HCT116 (cell line): ENCODE measurements at regions not wholly inside any gene's neighbourhood (a gene's known extent, or its start where the extent isn't known, plus 50 kb on each side); places are given as distances from the start of the nearest gene placed in this dataset.

Experiments
- ATAC-seq: fragments of 200-7000 bp; cut with Tn5 transposase; 2 replicates; pipeline ENCODE4 v1.9.1; 2020; ENCODE audit warnings: mild to moderate bottlenecking, moderate library complexity
- BruUV-seq: library from RNA; stranded (reverse); fragments of 400-500 nt; replicated peaks from 2 replicates; lab custom pipeline; 2021; lab: Mats Ljungman, UMichigan
- CTCF ChIA-PET: fragments of 300-600 bp; sonication (Branson Sonifier 250); formaldehyde crosslinking; loops from one replicate; lab custom pipeline; 2021; ENCODE audit warnings: antibody characterized with exemption; lab: Charles Lee
- POLR2A ChIA-PET: fragments of 300-600, 350-600 bp; sonication (Branson Sonifier 250); formaldehyde crosslinking; loops from one replicate; lab custom pipeline; 2021; ENCODE audit warnings: antibody characterized with exemption; lab: Charles Lee
- RAD21 ChIA-PET, 2 experiments: fragments of 300-600 bp; sonication (Branson Sonifier 250); formaldehyde crosslinking; loops; one replicate each; lab custom pipeline; 2023; ENCODE audit warnings: low total read pairs in 2 of 2; ENCODE audit not compliant: uncharacterized antibody in 2 of 2, unreplicated experiment in 2 of 2, low non-redundant PET in 1 of 2; lab: Charles Lee
- DNase-seq: peaks from one replicate; pipeline ENCODE4 v3.0.0-alpha.2; 2010; ENCODE audit warnings: low read depth, low spot score
- H2AFZ ChIP-seq: fragments of 200-600 bp; shearing (Covaris generic), sonication (generic); 2 replicates; pipeline ENCODE4 v1.6.1; 2017; ENCODE audit warnings: low read depth, mixed run types, mixed read lengths, antibody characterized with exemption, low read length; ENCODE audit not compliant: poor library complexity, severe bottlenecking
- H3K27ac ChIP-seq: 2 replicates; pipeline ENCODE4 v1.5.1; 2012; ENCODE audit warnings: low read depth, low read length
- H3K27me3 ChIP-seq: fragments of 200-600 bp; sonication (generic); 2 replicates; pipeline ENCODE4 v1.6.1; 2016; ENCODE audit warnings: mixed run types, low read length, mixed read lengths; ENCODE audit not compliant: insufficient read depth
- H3K36me3 ChIP-seq, 2 experiments: fragments of 200-500 bp in 1 of 2; fragments of 200-600 bp in 1 of 2; sonication (Bioruptor generic) in 1 of 2; sonication (generic) in 1 of 2; 2 replicates each; pipeline versions ENCODE4 v1.5.1 to v1.6.1; 2014 to 2016; ENCODE audit warnings: low read length in 2 of 2, inconsistent platforms in 1 of 2, mixed read lengths in 1 of 2, mixed run types in 1 of 2; ENCODE audit not compliant: insufficient read depth in 2 of 2, control insufficient read depth in 1 of 2
- H3K4me1 ChIP-seq, 2 experiments: fragments of 200-600 bp in 1 of 2; sonication (generic) in 1 of 2; 2 replicates each; pipeline versions ENCODE4 v1.5.1 to v1.6.1; 2012 to 2017; ENCODE audit warnings: low read length in 2 of 2, inconsistent platforms in 1 of 2, mild to moderate bottlenecking in 1 of 2, mixed read lengths in 1 of 2, mixed run types in 1 of 2, moderate library complexity in 1 of 2; ENCODE audit not compliant: insufficient read depth in 2 of 2, control insufficient read depth in 1 of 2
- H3K4me2 ChIP-seq: fragments of 200-600 bp; sonication (generic); 2 replicates; pipeline ENCODE4 v1.6.1; 2017; ENCODE audit warnings: mixed run types, low read length, mixed read lengths
- H3K4me3 ChIP-seq, 2 experiments: fragments of 200-600 bp in 1 of 2; sonication (generic) in 1 of 2; replicated peaks in 1 of 2; 2 replicates each; pipeline ENCODE4 v1.5.1; 2011 to 2016; ENCODE audit warnings: low read length in 2 of 2, control low read depth in 1 of 2, low read depth in 1 of 2, mild to moderate bottlenecking in 1 of 2, mixed read lengths in 1 of 2, mixed run types in 1 of 2
- H3K79me2 ChIP-seq: fragments of 200-600 bp; sonication (generic); 2 replicates; pipeline ENCODE4 v1.6.1; 2017; ENCODE audit warnings: mild to moderate bottlenecking, mixed run types, low read length, moderate library complexity, mixed read lengths; ENCODE audit not compliant: insufficient read depth
- H3K9ac ChIP-seq: fragments of 200-600 bp; sonication (generic); 2 replicates; pipeline ENCODE4 v1.6.1; 2016; ENCODE audit warnings: low read length, mixed read lengths
- H3K9me2 ChIP-seq: fragments of 200-600 bp; sonication (generic), shearing (Covaris generic); 2 replicates; pipeline ENCODE4 v1.6.1; 2017; ENCODE audit warnings: mixed run types, mild to moderate bottlenecking, moderate library complexity; ENCODE audit not compliant: insufficient read depth
- H3K9me3 ChIP-seq, 2 experiments: fragments of 200-500 bp in 1 of 2; fragments of 200-600 bp in 1 of 2; sonication (Bioruptor generic) in 1 of 2; sonication (generic) in 1 of 2; 2 replicates each; pipeline ENCODE4 v1.6.1; 2014 to 2017; ENCODE audit warnings: low read length in 2 of 2, mixed read lengths in 2 of 2, inconsistent platforms in 1 of 2, low read depth in 1 of 2, mild to moderate bottlenecking in 1 of 2, mixed run types in 1 of 2, moderate library complexity in 1 of 2; ENCODE audit not compliant: control insufficient read depth in 1 of 2, insufficient read depth in 1 of 2
- H4K20me1 ChIP-seq: fragments of 200-600 bp; sonication (generic), shearing (Covaris generic); 2 replicates; pipeline ENCODE4 v1.6.1; 2017; ENCODE audit warnings: mixed run types, mild to moderate bottlenecking, moderate library complexity; ENCODE audit not compliant: insufficient read depth
- ATF3 ChIP-seq: IDR thresholded peaks from 2 replicates; pipeline ENCODE4 v1.6.1; 2012
- CBX3 ChIP-seq: IDR thresholded peaks from 2 replicates; pipeline ENCODE4 v1.6.1; 2012; ENCODE audit warnings: low read depth
- CTCF ChIP-seq, 3 experiments: fragments of 200-600 bp in 1 of 3; sonication (generic) in 1 of 3; IDR thresholded peaks in 2 of 3; conservative IDR thresholded peaks in 1 of 3; 2 replicates each; pipeline ENCODE4 v1.5.1; 2012 to 2017; ENCODE audit warnings: low read depth in 2 of 3, low read length in 2 of 3, antibody characterized with exemption in 1 of 3, borderline replicate concordance in 1 of 3, control low read depth in 1 of 3, mild to moderate bottlenecking in 1 of 3, mixed read lengths in 1 of 3, mixed run types in 1 of 3, moderate library complexity in 1 of 3; ENCODE audit not compliant: insufficient read depth in 1 of 3
- EGR1 ChIP-seq: IDR thresholded peaks from 2 replicates; pipeline ENCODE4 v1.6.1; 2012; ENCODE audit warnings: low read depth
- EZH2 ChIP-seq: fragments of 200-600 bp; sonication (generic); IDR thresholded peaks from 2 replicates; pipeline ENCODE4 v1.6.1; 2017; ENCODE audit warnings: antibody characterized with exemption, mixed run types
- EZH2phosphoT487 ChIP-seq: fragments of 200-600 bp; IDR thresholded peaks from 2 replicates; pipeline ENCODE4 v1.6.1; 2018; ENCODE audit warnings: antibody characterized with exemption, borderline replicate concordance
- FOSL1 ChIP-seq: IDR thresholded peaks from 2 replicates; pipeline ENCODE4 v1.6.1; 2012; ENCODE audit warnings: low read depth
- JUND ChIP-seq: IDR thresholded peaks from 2 replicates; pipeline ENCODE4 v1.6.1; 2012
- MAX ChIP-seq: IDR thresholded peaks from 2 replicates; pipeline ENCODE4 v1.6.1; 2012
- POLR2A ChIP-seq: IDR thresholded peaks from 2 replicates; pipeline ENCODE4 v1.7.0; 2011; ENCODE audit warnings: borderline replicate concordance; ENCODE audit not compliant: insufficient read depth, insufficient read length; ENCODE audit errors: extremely low read depth
- POLR2AphosphoS5 ChIP-seq: IDR thresholded peaks from 2 replicates; pipeline ENCODE4 v1.6.1; 2011; ENCODE audit warnings: mild to moderate bottlenecking, low read depth, low read length, moderate library complexity
- REST ChIP-seq: IDR thresholded peaks from 2 replicates; pipeline ENCODE4 v1.6.1; 2012; ENCODE audit warnings: low read depth
- SP1 ChIP-seq: IDR thresholded peaks from 2 replicates; pipeline ENCODE4 v1.6.1; 2012; ENCODE audit warnings: low read depth
- SRF ChIP-seq: IDR thresholded peaks from 2 replicates; pipeline ENCODE4 v1.6.1; 2012; ENCODE audit warnings: low read depth
- TCF7L2 ChIP-seq: IDR thresholded peaks from 2 replicates; pipeline ENCODE4 v1.7.0; 2011; ENCODE audit warnings: borderline replicate concordance, inconsistent platforms; ENCODE audit not compliant: insufficient read depth, insufficient read length; ENCODE audit errors: extremely low read depth
- YY1 ChIP-seq: IDR thresholded peaks from 2 replicates; pipeline ENCODE4 v1.6.1; 2011; ENCODE audit warnings: low read length, low read depth, moderate library complexity, mild to moderate bottlenecking; ENCODE audit not compliant: insufficient replicate concordance; ENCODE audit errors: extremely low read depth
- ZBTB33 ChIP-seq: IDR thresholded peaks from 2 replicates; pipeline ENCODE4 v1.6.1; 2011; ENCODE audit warnings: mild to moderate bottlenecking, low read length, moderate library complexity; ENCODE audit not compliant: insufficient replicate concordance; ENCODE audit errors: extremely low read depth
- intact Hi-C: fragments of 100-400 bp; cut with micrococcal nuclease; formaldehyde crosslinking; loops from 2 replicates; pipeline ENCODE4 v1.10.0; 2022

GRCh38 chr15:56783857-56784661 lies 50.8 kb upstream of the ZNF280D start:
- no peak for DNase-seq
- Histone ChIP-seq H3K4me2 (no peak overlapping the region), H3K4me1 (no peaks in the 10 kb centered on the region), H4K20me1 (no peaks in the 10 kb centered on the region)
- no peak for ATAC-seq
- RAD21 ChIA-PET = no interaction called here
- TF ChIP-seq JUND = no peak
- TF ChIP-seq POLR2AphosphoS5 = no peak
- TF ChIP-seq EGR1 = no peak
- no peak for TF ChIP-seq POLR2A
- TF ChIP-seq ATF3 = no peak
- TF ChIP-seq YY1 = no peak
- no peak for TF ChIP-seq CTCF (IDR thresholded peaks at IDR 0.05 in 2 of 3, conservative IDR thresholded peaks at IDR 0.05 in 1 of 3; ENCODE audit: borderline replicate concordance in 1 of 3, insufficient read depth in 1 of 3, low read depth in 2 of 3, low read length in 2 of 3)
- TF ChIP-seq EZH2phosphoT487 = no peak
- no peak for TF ChIP-seq CBX3
- no peak for TF ChIP-seq SP1
- no peak for TF ChIP-seq REST
- no peak for TF ChIP-seq FOSL1
- no peak for TF ChIP-seq EZH2
- TF ChIP-seq ZBTB33 = no peak
- no peak for TF ChIP-seq SRF
- TF ChIP-seq MAX = no peak
- TF ChIP-seq TCF7L2 = no peak
- TF ChIP-seq, all 23 proteins: peak for 0
- no TSS peak for BruUV-seq
- ChIA-PET POLR2A (no interaction called here), CTCF (no interaction called here)
- no peaks in the 10 kb centered on the region for H3K27me3 ChIP-seq
- H3K9ac ChIP-seq = no peak overlapping the region
- H3K36me3 ChIP-seq = no peaks in the 10 kb centered on the region
- no peaks in the 10 kb centered on the region for H3K79me2 ChIP-seq
- no peaks in the 10 kb centered on the region for H3K9me3 ChIP-seq
- H3K9me2 ChIP-seq = no peaks in the 10 kb centered on the region
- H3K27ac ChIP-seq = no peak overlapping the region
- no peak overlapping the region for H3K4me3 ChIP-seq
- H2AFZ ChIP-seq = no peak overlapping the region
- intact Hi-C loops = no loop called here
